ENCODE measurements at regions not wholly inside any gene's neighbourhood (a gene's known extent, or its start where the extent isn't known, plus 50 kb on each side); places are given as distances from the start of the nearest gene placed in this dataset.

GRCh38 chr16:26877421-26877820, 189.3 kb upstream of the C16orf82 start:
- intact Hi-C loops (cut with DNase I, micrococcal nuclease): no loop called here
- TF ChIP-seq CTCF (IDR thresholded peaks at IDR 0.05): no peak
- H3K4me3 ChIP-seq: no peak overlapping the region
- ATAC-seq (no peak), DNase-seq (no peak)
- H3K4me1 ChIP-seq (ENCODE audit: low read depth): no peaks in the 10 kb centered on the region
- H3K36me3 ChIP-seq (ENCODE audit: low read depth): no peaks in the 10 kb centered on the region
- no peaks in the 10 kb centered on the region for H3K9me3 ChIP-seq

DNA sequence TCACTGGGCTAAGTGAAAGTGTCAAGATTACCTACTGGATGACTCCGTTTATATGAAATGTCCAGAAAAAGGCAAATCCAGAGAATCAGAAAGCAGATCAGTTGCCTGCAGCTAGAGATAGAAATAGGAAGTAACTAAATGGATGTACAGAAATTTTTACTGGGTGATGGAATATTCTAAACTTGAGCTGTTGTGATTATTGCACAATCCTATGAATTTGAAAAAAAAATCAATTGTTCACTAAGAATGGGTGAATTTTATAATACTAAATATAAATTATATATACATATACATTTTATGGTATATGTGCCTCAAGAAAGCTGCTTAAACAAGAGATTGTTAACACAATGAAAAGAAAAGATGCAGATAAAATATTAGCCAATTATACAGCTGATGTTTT, 181.1 kb upstream of the C16orf82 start:
- DNase-seq: no peak
- no peak for TF ChIP-seq CTCF (IDR thresholded peaks at IDR 0.05)
- no peak overlapping the region for H3K4me3 ChIP-seq
- H3K36me3 ChIP-seq (ENCODE audit: low read depth): no peaks in the 10 kb centered on the region
- no peaks in the 10 kb centered on the region for H3K4me1 ChIP-seq (ENCODE audit: low read depth)
- H3K9me3 ChIP-seq: no peaks in the 10 kb centered on the region
- intact Hi-C loops (cut with DNase I, micrococcal nuclease): no loop called here
- ATAC-seq: no peak

DNA sequence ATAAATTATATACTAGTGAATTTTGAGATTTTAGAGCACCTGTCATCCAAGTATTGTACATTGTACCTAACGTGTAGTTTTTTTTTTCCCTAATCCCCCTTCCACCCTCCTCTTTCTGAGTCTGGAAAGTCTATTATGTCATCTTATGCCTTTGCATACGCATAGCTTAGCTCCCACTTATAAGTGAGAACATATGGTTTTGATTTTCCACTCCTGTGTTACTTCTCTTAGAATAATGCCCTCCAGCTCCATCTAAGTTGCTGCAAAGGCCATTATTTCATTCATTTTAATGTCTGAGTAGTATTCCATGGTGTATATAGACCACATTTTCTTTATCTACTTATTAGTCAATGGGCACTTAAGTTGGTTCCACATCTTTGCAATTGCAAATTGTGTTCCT, 177.0 kb upstream of the C16orf82 start:
- intact Hi-C loops (cut with DNase I, micrococcal nuclease): no loop called here
- TF ChIP-seq CTCF (IDR thresholded peaks at IDR 0.05): no peak
- no peak for ATAC-seq
- Histone ChIP-seq H3K4me3 (no peak overlapping the region), H3K9me3 (no peaks in the 10 kb centered on the region), H3K4me1 (ENCODE audit: low read depth) (no peaks in the 10 kb centered on the region), H3K36me3 (ENCODE audit: low read depth) (no peaks in the 10 kb centered on the region)
- DNase-seq: no peak

DNA sequence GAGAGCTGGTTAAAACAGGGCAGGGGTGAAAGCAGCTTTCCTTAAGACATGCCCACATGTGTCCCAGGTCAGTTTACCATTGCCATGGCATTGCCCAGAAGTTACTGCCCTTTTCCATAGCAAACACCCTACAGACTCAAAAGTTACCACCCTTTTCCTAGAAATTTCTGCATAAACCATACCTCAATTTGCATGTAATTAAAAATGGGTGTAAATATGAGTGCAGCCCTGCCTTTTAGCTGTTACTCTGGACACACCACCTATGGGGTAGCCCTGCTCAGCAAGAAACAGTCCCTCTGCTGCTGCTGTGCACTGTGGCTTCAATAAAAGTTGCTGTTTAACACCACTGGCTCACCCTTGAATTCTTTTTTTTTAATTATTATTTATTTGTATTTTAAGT, 168.5 kb upstream of the C16orf82 start:
- ATAC-seq: no peak
- Histone ChIP-seq H3K4me3 (no peak overlapping the region), H3K36me3 (ENCODE audit: low read depth) (no peaks in the 10 kb centered on the region), H3K9me3 (no peaks in the 10 kb centered on the region), H3K4me1 (ENCODE audit: low read depth) (no peaks in the 10 kb centered on the region)
- no peak for TF ChIP-seq CTCF (IDR thresholded peaks at IDR 0.05)
- intact Hi-C loops (cut with DNase I, micrococcal nuclease): no loop called here
- DNase-seq: no peak

- H3K36me3 ChIP-seq (ENCODE audit: low read depth): no peaks in the 10 kb centered on the region
- no peak for TF ChIP-seq CTCF (IDR thresholded peaks at IDR 0.05)
- intact Hi-C loops (cut with DNase I, micrococcal nuclease): no loop called here
- H3K4me3 ChIP-seq: no peak overlapping the region
- no peak for ATAC-seq
- H3K9me3 ChIP-seq: no peaks in the 10 kb centered on the region
- no peak for DNase-seq
- H3K4me1 ChIP-seq (ENCODE audit: low read depth): no peaks in the 10 kb centered on the region
Measured at GRCh38 chr16:26901196-26901861, 165.4 kb upstream of the C16orf82 start.

DNA sequence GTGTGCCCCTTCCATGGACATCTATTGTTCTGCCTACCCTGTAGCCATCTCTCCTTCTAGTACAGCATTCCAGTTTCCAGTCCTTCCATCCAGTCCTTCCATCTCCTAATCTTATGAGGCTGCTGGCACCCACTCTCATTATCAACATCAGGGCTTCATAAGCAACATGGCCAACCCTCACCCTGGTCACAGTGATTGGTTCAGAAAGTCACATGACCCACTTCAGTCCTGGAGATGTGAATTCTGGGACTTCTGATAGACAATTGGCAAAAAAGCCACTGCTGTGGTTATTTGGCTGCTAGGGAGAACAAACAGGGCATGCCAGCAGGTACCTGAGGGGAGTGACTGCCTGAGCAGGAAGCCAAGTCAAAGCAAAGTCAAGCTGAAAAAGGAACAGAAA, 164.7 kb upstream of the C16orf82 start:
- no peak for DNase-seq
- intact Hi-C loops (cut with DNase I, micrococcal nuclease): no loop called here
- ATAC-seq: no peak
- Histone ChIP-seq H3K9me3 (no peaks in the 10 kb centered on the region), H3K4me1 (ENCODE audit: low read depth) (no peaks in the 10 kb centered on the region), H3K36me3 (ENCODE audit: low read depth) (no peaks in the 10 kb centered on the region), H3K4me3 (no peak overlapping the region)
- TF ChIP-seq CTCF (IDR thresholded peaks at IDR 0.05): no peak
